IMR-90 (cell line): ENCODE measurements at regions not wholly inside any gene's neighbourhood (a gene's known extent, or its start where the extent isn't known, plus 50 kb on each side); places are given as distances from the start of the nearest gene placed in this dataset.

ENCODE experiments used
- ATAC-seq: fragments of 200-7000 bp; cut with Tn5 transposase; 2 replicates; pipeline ENCODE4 v1.9.1; 2020; ENCODE audit warnings: low read depth, mild to moderate bottlenecking, moderate library complexity
- BruUV-seq: library from RNA; stranded (reverse); fragments of 400-500 nt; replicated peaks from 2 replicates; lab custom pipeline; 2021; lab: Mats Ljungman, UMichigan
- CTCF ChIA-PET: fragments of 300-600 bp; formaldehyde crosslinking; extraction: SDS; loops from one replicate; lab custom pipeline; 2021; ENCODE audit warnings: antibody characterized with exemption; lab: Yijun Ruan, JAX
- POLR2A ChIA-PET: fragments of 300-600 bp; sonication (Branson Sonifier 250); formaldehyde crosslinking; loops from one replicate; lab custom pipeline; 2022; ENCODE audit warnings: antibody characterized with exemption; ENCODE audit not compliant: unreplicated experiment; lab: Charles Lee
- DNase-seq: peaks from one replicate; pipeline ENCODE4 v3.0.0; 2013
- H2AFZ ChIP-seq: replicated peaks from 2 replicates; pipeline ENCODE3; 2013; ENCODE audit warnings: low read length, mild to moderate bottlenecking; ENCODE audit not compliant: poor library complexity
- H2AK5ac ChIP-seq: 2 replicates; pipeline ENCODE4 v1.6.1; 2013; ENCODE audit warnings: low read depth, low read length, inconsistent platforms
- H2AK9ac ChIP-seq: replicated peaks from 2 replicates; pipeline ENCODE3; 2013; ENCODE audit warnings: mild to moderate bottlenecking, low read depth, low read length, moderate library complexity; ENCODE audit not compliant: poor library complexity
- H2BK120ac ChIP-seq: 2 replicates; pipeline ENCODE4 v1.6.1; 2013; ENCODE audit warnings: low read depth, low read length, inconsistent platforms
- H2BK15ac ChIP-seq: 3 replicates; pipeline ENCODE4 v1.6.1; 2013; ENCODE audit warnings: low read depth, low read length, inconsistent platforms
- H2BK20ac ChIP-seq: 2 replicates; pipeline ENCODE4 v1.6.1; 2013; ENCODE audit warnings: low read depth, mild to moderate bottlenecking, inconsistent platforms, low read length, moderate library complexity
- H2BK5ac ChIP-seq: 2 replicates; pipeline ENCODE4 v1.6.1; 2013; ENCODE audit warnings: mild to moderate bottlenecking, low read depth, low read length, inconsistent platforms; ENCODE audit not compliant: poor library complexity, severe bottlenecking
- H3K14ac ChIP-seq: replicated peaks from 2 replicates; pipeline ENCODE4 v1.6.1; 2013; ENCODE audit warnings: low read depth, low read length, inconsistent platforms
- H3K18ac ChIP-seq: 2 replicates; pipeline ENCODE4 v1.6.1; 2013; ENCODE audit warnings: low read depth, low read length, control low read depth
- H3K23ac ChIP-seq: 2 replicates; pipeline ENCODE4 v1.6.1; 2013; ENCODE audit warnings: low read depth, low read length, inconsistent platforms
- H3K27ac ChIP-seq: 2 replicates; pipeline ENCODE4 v1.5.1; 2013; ENCODE audit warnings: mild to moderate bottlenecking, control low read depth, low read length; ENCODE audit not compliant: insufficient read depth
- H3K27me3 ChIP-seq: 2 replicates; pipeline ENCODE4 v1.6.1; 2013; ENCODE audit warnings: low read length; ENCODE audit not compliant: control insufficient read depth, insufficient read depth
- H3K36me3 ChIP-seq: 2 replicates; pipeline ENCODE4 v1.6.1; 2013; ENCODE audit warnings: low read length, mixed read lengths; ENCODE audit not compliant: control insufficient read depth, insufficient read depth
- H3K4ac ChIP-seq: 2 replicates; pipeline ENCODE4 v1.6.1; 2013; ENCODE audit warnings: low read depth, low read length, inconsistent platforms
- H3K4me1 ChIP-seq: 2 replicates; pipeline ENCODE4 v1.6.1; 2013; ENCODE audit warnings: low read length, mixed read lengths; ENCODE audit not compliant: control insufficient read depth, insufficient read depth
- H3K4me2 ChIP-seq: 2 replicates; pipeline ENCODE4 v1.6.1; 2013; ENCODE audit warnings: low read depth, mild to moderate bottlenecking, control low read depth, low read length, moderate library complexity
- H3K4me3 ChIP-seq: 2 replicates; pipeline ENCODE4 v1.5.1; 2013; ENCODE audit warnings: low read depth, mild to moderate bottlenecking, control low read depth, low read length, moderate library complexity; ENCODE audit not compliant: insufficient read depth
- H3K56ac ChIP-seq: 2 replicates; pipeline ENCODE4 v1.6.1; 2013; ENCODE audit warnings: low read length, inconsistent platforms; ENCODE audit not compliant: insufficient read depth; ENCODE audit errors: extremely low read depth
- H3K79me1 ChIP-seq, 2 experiments: 2 replicates each; pipeline ENCODE4 v1.6.1; 2013; ENCODE audit warnings: low read length in 2 of 2, inconsistent platforms in 1 of 2, low read depth in 1 of 2
- H3K9ac ChIP-seq: 2 replicates; pipeline ENCODE4 v1.6.1; 2013; ENCODE audit warnings: low read depth, low read length, control low read depth
- H3K9me1 ChIP-seq: 2 replicates; pipeline ENCODE4 v1.6.1; 2013; ENCODE audit warnings: low read length, inconsistent platforms; ENCODE audit not compliant: insufficient read depth
- H3K9me3 ChIP-seq: 2 replicates; pipeline ENCODE4 v1.6.1; 2013; ENCODE audit warnings: low read length; ENCODE audit not compliant: control insufficient read depth, insufficient read depth
- H4K20me1 ChIP-seq: 2 replicates; pipeline ENCODE4 v1.6.1; 2013; ENCODE audit warnings: low read length, inconsistent platforms; ENCODE audit not compliant: insufficient read depth
- H4K5ac ChIP-seq: 2 replicates; pipeline ENCODE4 v1.6.1; 2013; ENCODE audit warnings: mild to moderate bottlenecking, low read depth, low read length, control low read depth
- H4K8ac ChIP-seq, 2 experiments: 2 replicates each; pipeline ENCODE4 v1.6.1; 2013; ENCODE audit warnings: low read depth in 2 of 2, low read length in 2 of 2, control low read depth in 1 of 2, inconsistent platforms in 1 of 2
- H4K91ac ChIP-seq: 2 replicates; pipeline ENCODE4 v1.6.1; 2013; ENCODE audit warnings: low read depth, low read length, inconsistent platforms; ENCODE audit not compliant: insufficient read depth
- BHLHE40 ChIP-seq: fragments of 150-350 bp; IDR thresholded peaks from 2 replicates; pipeline ENCODE4 v1.6.1; 2016; ENCODE audit warnings: mild to moderate bottlenecking, low read depth, low read length
- CEBPB ChIP-seq: IDR thresholded peaks from 2 replicates; pipeline ENCODE4 v1.6.1; 2012; ENCODE audit warnings: low read depth, low read length, improper control_type of control experiment
- CHD1 ChIP-seq: IDR thresholded peaks from 2 replicates; pipeline ENCODE4 v1.6.1; 2012; ENCODE audit warnings: low read depth, low read length, improper control_type of control experiment
- CTCF ChIP-seq: conservative IDR thresholded peaks from 2 replicates; pipeline ENCODE4 v1.5.1; 2012; ENCODE audit warnings: mild to moderate bottlenecking, low read depth, low read length, improper control_type of control experiment
- ELK1 ChIP-seq: fragments of 150-350 bp; IDR thresholded peaks from 2 replicates; pipeline ENCODE4 v1.6.1; 2016; ENCODE audit warnings: low read depth, mild to moderate bottlenecking, low read length, moderate library complexity, borderline replicate concordance
- FOS ChIP-seq: fragments of 150-350 bp; IDR thresholded peaks from 2 replicates; pipeline ENCODE4 v1.6.1; 2016; ENCODE audit warnings: low read depth, low read length
- MAFK ChIP-seq: IDR thresholded peaks from 2 replicates; pipeline ENCODE4 v1.6.1; 2012; ENCODE audit warnings: low read depth, low read length, improper control_type of control experiment
- MAZ ChIP-seq: IDR thresholded peaks from 2 replicates; pipeline ENCODE4 v1.6.1; 2012; ENCODE audit warnings: low read depth, mild to moderate bottlenecking, low read length, improper control_type of control experiment, moderate library complexity, borderline replicate concordance
- POLR2A ChIP-seq: IDR thresholded peaks from 2 replicates; pipeline ENCODE4 v1.6.1; 2012; ENCODE audit warnings: mild to moderate bottlenecking, low read depth, low read length
- RAD21 ChIP-seq: IDR thresholded peaks from 2 replicates; pipeline ENCODE4 v1.6.1; 2012; ENCODE audit warnings: low read length, improper control_type of control experiment
- RCOR1 ChIP-seq: IDR thresholded peaks from 2 replicates; pipeline ENCODE4 v1.6.1; 2012; ENCODE audit warnings: mild to moderate bottlenecking, low read length, improper control_type of control experiment; ENCODE audit not compliant: insufficient replicate concordance
- RFX5 ChIP-seq: IDR thresholded peaks from 2 replicates; pipeline ENCODE4 v1.8.0; 2012; ENCODE audit warnings: low read depth, mild to moderate bottlenecking, low read length, moderate library complexity
- SMC3 ChIP-seq: fragments of 150-350 bp; IDR thresholded peaks from 2 replicates; pipeline ENCODE4 v1.6.1; 2016; ENCODE audit warnings: low read depth, mild to moderate bottlenecking, antibody characterized with exemption, low read length, moderate library complexity
- USF2 ChIP-seq: fragments of 150-350 bp; IDR thresholded peaks from 2 replicates; pipeline ENCODE4 v1.6.1; 2017; ENCODE audit warnings: mild to moderate bottlenecking, antibody characterized with exemption, low read length, low read depth
- WGBS, 2 experiments: methylation state at CpG; one replicate each; pipeline versions ENCODE4 v1.1.5 to v1.1.7; 2013; ENCODE audit warnings: missing lambda C conversion rate in 2 of 2; ENCODE audit not compliant: insufficient read length in 1 of 2; ENCODE audit errors: extremely low coverage in 2 of 2; 5-methylcytosine and 5-hydroxymethylcytosine counted together
- dilution Hi-C: fragments of 300-500 bp; cut with HindIII; formaldehyde crosslinking; loops from one replicate; pipeline ENCODE4 v1.14.3; 2018; ENCODE audit warnings: low sequenced_read_pairs; ENCODE audit not compliant: unreplicated experiment
- in situ Hi-C: fragments of 300-500 bp; cut with MboI; formaldehyde crosslinking; loops from 3 replicates; pipeline ENCODE4 v1.14.3; 2019; ENCODE audit warnings: low sequenced_read_pairs, inconsistent platforms, mixed read lengths
- intact Hi-C: fragments of 100-400 bp; cut with micrococcal nuclease; formaldehyde crosslinking; loops from 2 replicates; pipeline ENCODE4 v1.10.0; 2022

- H3K36me3 ChIP-seq, result no peaks in the 10 kb centered on the region
- H3K79me1 ChIP-seq, result no peaks in the 10 kb centered on the region
- no peak overlapping the region for H2BK20ac ChIP-seq
- H2AK9ac ChIP-seq, result no peak overlapping the region
- H3K9me3 ChIP-seq, result peaks cover 7% of the 10 kb centered on the region; the same call in 1 of the 2 replicates
- no peak overlapping the region for H4K5ac ChIP-seq
- CTCF ChIA-PET, result interaction anchor here (0.6 kb wide), 1 partner anchor 171 kb away, joined by 4 read pairs; no protein-coding TSS in a partner anchor
- no peak overlapping the region for H3K4me2 ChIP-seq
- no peak overlapping the region for H3K9ac ChIP-seq
- H3K4me1 ChIP-seq, result no peaks in the 10 kb centered on the region
- H3K27me3 ChIP-seq, result peaks cover 45% of the 10 kb centered on the region
- H3K14ac ChIP-seq, result no peak overlapping the region
- H2BK5ac ChIP-seq, result no peak overlapping the region
- POLR2A ChIA-PET, result no interaction called here
- H2BK15ac ChIP-seq, result no peak overlapping the region
- no peak overlapping the region for H4K91ac ChIP-seq
- H3K4me3 ChIP-seq, result no peak overlapping the region
- H3K4ac ChIP-seq, result no peak overlapping the region
- H2AK5ac ChIP-seq, result no peak overlapping the region
- DNase-seq (no peak), ATAC-seq (no peak)
- no TSS peak for BruUV-seq
- H4K8ac ChIP-seq, result no peak overlapping the region
- H3K56ac ChIP-seq, result no peak overlapping the region
- intact Hi-C loops, result no loop called here
- no CpG with 5 or more reads among the region's 11 CpGs for WGBS, 2 experiments
- TF ChIP-seq CEBPB (no peak), FOS (no peak), RCOR1 (no peak), SMC3 (no peak), MAFK (no peak), POLR2A (no peak), CTCF (no peak), CHD1 (no peak), MAZ (no peak), ELK1 (no peak), BHLHE40 (no peak), USF2 (no peak), RFX5 (no peak), RAD21 (no peak)
- H3K18ac ChIP-seq, result no peak overlapping the region
- no peak overlapping the region for H3K27ac ChIP-seq
- H3K9me1 ChIP-seq, result no peaks in the 10 kb centered on the region
- H2AFZ ChIP-seq, result no peak overlapping the region
- no peak overlapping the region for H3K23ac ChIP-seq
- dilution Hi-C loops, result no loop called here
- no peak overlapping the region for H2BK120ac ChIP-seq
- no peaks in the 10 kb centered on the region for H4K20me1 ChIP-seq
- in situ Hi-C loops, result no loop called here
These were observed 297.9 kb upstream of the SIX2 start for GRCh38 chr2:45307147-45307546.
